SJCRH30 (cell line): ENCODE measurements at regions not wholly inside any gene's neighbourhood (a gene's known extent, or its start where the extent isn't known, plus 50 kb on each side); places are given as distances from the start of the nearest gene placed in this dataset.
A peak's percentile ranks its signal among the peaks of the same experiment; 100 is the strongest.
"Not testable (repeated sequence)": the region's sequence is repeated elsewhere in the genome, so short reads cannot be mapped to it uniquely, and the experiment has no call there.

Source experiments
- DNase-seq, 2 experiments: peaks; one replicate each; pipeline ENCODE4 v3.0.0-alpha.2; 2015 to 2020
- H3K27ac ChIP-seq: fragments of 250-450 bp; sonication (Bioruptor Pico); 2 replicates; pipeline ENCODE4 v1.5.1; 2020; ENCODE audit warnings: mild to moderate bottlenecking, moderate library complexity
- H3K27me3 ChIP-seq: fragments of 250-450 bp; sonication (Bioruptor Pico); 2 replicates; pipeline ENCODE4 v1.5.1; 2020; ENCODE audit warnings: mild to moderate bottlenecking, moderate library complexity
- H3K36me3 ChIP-seq: fragments of 250-450 bp; sonication (Bioruptor Pico); 2 replicates; pipeline ENCODE4 v1.5.1; 2020; ENCODE audit warnings: mild to moderate bottlenecking, moderate library complexity
- H3K4me1 ChIP-seq: fragments of 250-450 bp; sonication (Bioruptor Pico); 2 replicates; pipeline ENCODE4 v1.5.1; 2020; ENCODE audit warnings: mild to moderate bottlenecking, moderate library complexity
- H3K4me3 ChIP-seq: fragments of 250-450 bp; sonication (Bioruptor Pico); 2 replicates; pipeline ENCODE4 v1.5.1; 2020; ENCODE audit warnings: mild to moderate bottlenecking, moderate library complexity
- H3K9me3 ChIP-seq: fragments of 250-450 bp; sonication (Bioruptor Pico); replicated peaks from 2 replicates; pipeline ENCODE4 v1.5.1; 2020; ENCODE audit warnings: mild to moderate bottlenecking, moderate library complexity

DNA sequence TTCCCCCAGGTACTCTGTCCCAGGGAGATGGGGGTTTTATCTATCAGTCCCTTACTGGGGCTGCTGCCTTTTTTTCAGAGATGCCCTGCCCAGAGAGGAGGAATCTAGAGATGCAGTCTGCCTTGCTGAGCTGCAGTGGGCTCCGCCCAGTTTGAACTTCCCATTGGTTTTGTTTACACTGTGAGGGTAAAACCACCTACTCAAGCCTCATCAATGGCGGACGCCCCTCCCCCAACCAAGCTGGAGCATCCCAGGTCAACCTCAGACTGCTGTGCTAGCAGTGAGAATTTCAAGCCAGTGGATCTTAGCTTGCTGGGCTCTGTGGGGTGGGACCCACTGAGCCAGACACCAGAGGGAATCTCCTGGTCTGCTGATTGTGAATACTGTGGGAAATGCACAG, 191.0 kb upstream of the MAST4 start:
- H3K27me3 ChIP-seq, H3K27ac ChIP-seq, DNase-seq, H3K36me3 ChIP-seq, H3K4me3 ChIP-seq, H3K4me1 ChIP-seq, H3K9me3 ChIP-seq: not testable (repeated sequence)

DNA sequence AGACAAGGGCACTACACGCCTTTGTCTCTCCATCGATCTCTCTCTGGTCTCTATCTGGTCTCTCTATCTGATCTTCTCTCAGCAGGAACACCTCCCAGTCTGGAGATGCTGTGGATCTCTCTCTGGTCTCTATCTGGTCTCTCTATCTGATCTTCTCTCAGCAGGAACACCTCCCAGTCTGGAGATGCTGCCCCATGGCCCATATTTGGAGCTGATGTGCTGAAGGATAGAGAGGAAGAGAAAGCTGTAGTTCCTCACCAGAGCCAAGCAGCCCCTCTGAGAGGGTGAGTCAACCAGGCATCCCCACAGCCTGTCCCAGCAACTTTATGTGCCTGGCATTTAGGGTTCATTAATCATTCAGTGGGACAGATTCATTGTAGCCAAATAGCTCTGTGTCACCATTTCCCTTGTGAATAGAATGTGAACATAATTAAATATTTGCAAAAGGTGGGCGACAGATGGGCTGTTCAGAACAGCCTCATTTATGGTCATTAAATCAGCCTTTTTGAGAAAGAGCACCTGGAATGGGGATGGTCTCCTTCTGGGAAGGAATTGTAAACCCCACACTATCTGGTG, 189.3 kb upstream of the MAST4 start:
- Histone ChIP-seq H3K4me3 (no peak overlapping the region), H3K4me1 (no peaks in the 10 kb centered on the region), H3K27me3 (peaks cover 7% of the 10 kb centered on the region), H3K36me3 (no peaks in the 10 kb centered on the region), H3K27ac (no peak overlapping the region), H3K9me3 (no peaks in the 10 kb centered on the region)
- no peak for DNase-seq

DNA sequence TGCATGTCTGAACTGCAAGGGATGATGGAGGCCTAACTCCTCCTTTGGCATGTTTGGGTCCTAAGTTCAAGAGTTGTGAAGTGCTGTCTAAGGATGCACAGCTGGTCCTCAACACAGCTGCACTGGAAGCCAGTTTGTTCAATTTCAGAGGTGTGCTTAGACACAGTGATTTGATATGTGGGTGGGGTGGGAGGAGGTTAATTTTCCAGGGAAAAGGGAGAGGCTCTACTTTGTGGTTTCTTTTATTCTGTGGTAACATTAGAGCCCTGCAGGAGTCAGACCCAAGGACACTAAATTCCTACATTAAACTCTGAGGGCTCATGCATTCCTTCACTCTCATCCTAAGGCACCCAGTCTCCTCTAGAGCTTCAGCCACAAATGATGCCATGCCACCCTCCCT, 188.4 kb upstream of the MAST4 start:
- no peaks in the 10 kb centered on the region for H3K4me1 ChIP-seq
- H3K4me3 ChIP-seq = no peak overlapping the region
- no peaks in the 10 kb centered on the region for H3K9me3 ChIP-seq
- no peak for DNase-seq
- no peak overlapping the region for H3K27ac ChIP-seq
- H3K27me3 ChIP-seq = peaks cover 7% of the 10 kb centered on the region
- no peaks in the 10 kb centered on the region for H3K36me3 ChIP-seq

DNA sequence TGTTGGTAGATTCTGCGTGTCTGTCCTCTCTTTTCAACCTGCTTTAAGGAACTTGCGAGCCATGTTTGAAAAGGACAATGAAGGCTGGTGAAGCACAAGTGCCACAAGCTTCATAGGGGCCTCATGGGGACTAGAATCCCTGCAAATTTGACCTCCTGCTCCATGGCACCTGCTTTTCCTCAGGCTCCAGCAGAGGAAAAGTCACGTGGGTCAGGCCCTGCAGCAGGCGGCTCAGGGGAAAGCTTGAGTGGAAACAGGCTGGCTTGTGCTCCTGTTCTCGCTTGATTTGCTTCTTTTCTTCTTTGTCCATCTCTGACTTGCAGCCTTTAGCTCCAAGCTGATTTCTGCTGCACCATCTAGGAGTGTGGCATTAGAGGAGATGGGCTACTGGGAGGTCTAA, 187.6 kb upstream of the MAST4 start:
- Histone ChIP-seq H3K27ac (no peak overlapping the region), H3K4me3 (no peak overlapping the region), H3K36me3 (no peaks in the 10 kb centered on the region), H3K27me3 (peaks cover 7% of the 10 kb centered on the region), H3K9me3 (no peaks in the 10 kb centered on the region), H3K4me1 (no peaks in the 10 kb centered on the region)
- DNase-seq = no peak

DNA sequence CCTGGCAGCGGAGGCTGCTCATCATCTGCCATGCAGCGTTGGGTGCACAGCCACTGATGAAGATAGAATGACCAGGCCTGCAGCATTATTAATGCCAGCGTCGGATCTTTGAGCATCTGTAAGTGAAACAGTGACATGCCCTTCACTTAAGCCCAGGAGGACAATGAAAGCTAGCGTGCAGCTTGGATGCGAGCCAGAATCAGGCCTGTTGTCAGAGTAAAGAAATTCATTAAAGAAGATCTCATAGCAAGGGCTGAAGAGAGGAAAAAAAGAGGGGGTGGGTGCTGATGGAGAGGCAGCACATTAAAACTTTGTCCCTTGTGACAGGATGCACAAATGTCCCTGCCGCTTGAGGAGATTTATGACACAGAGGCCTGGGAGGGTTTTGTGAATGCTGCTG, 186.1 kb upstream of the MAST4 start:
- peaks cover 10% of the 10 kb centered on the region for H3K27me3 ChIP-seq
- H3K9me3 ChIP-seq = no peaks in the 10 kb centered on the region
- no peak overlapping the region for H3K4me3 ChIP-seq
- no peaks in the 10 kb centered on the region for H3K36me3 ChIP-seq
- no peaks in the 10 kb centered on the region for H3K4me1 ChIP-seq
- no peak for DNase-seq
- H3K27ac ChIP-seq = no peak overlapping the region

DNA sequence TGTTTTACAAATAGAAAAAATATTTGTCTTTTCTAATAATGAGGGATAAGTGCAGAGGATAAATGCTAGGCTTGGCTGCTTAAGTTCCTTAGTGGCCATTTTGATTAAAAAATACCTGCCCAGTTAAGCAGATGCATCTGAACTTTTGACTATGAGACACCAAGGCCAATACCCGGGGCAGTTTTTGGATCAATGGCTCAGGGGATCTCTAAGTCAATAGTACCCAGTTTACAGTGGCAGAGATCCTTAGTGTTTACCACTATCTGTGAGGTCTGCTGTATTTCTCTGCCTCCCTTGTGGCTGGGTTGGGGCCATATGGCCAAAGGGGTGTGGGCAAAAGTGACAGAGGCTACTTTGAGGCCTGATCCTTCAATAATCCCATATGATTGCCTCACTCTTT, 184.5 kb upstream of the MAST4 start:
- no peak overlapping the region for H3K4me3 ChIP-seq
- H3K36me3 ChIP-seq = no peaks in the 10 kb centered on the region
- no peak for DNase-seq
- H3K27ac ChIP-seq = no peak overlapping the region
- peaks cover 10% of the 10 kb centered on the region for H3K27me3 ChIP-seq
- no peaks in the 10 kb centered on the region for H3K4me1 ChIP-seq
- no peaks in the 10 kb centered on the region for H3K9me3 ChIP-seq

DNA sequence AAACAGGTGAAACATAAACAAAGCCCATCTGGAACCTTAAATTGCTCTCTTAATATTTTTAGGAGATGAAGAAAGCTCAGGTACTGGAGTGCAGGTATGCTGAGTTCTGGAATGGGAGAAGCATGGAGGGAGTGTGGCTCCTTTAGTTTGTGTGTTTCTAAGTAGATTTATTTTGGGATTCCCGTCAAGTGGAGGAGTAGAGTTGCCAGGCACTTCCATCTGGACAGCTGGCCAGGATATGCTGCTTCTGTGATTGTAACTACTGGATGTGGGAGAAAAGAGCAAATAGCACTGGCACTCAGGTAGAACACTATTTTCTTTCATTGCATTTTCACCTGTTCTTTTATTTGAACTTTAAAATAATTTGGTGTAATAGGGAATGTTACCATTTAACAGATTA, 182.3 kb upstream of the MAST4 start:
- Histone ChIP-seq H3K36me3 (no peaks in the 10 kb centered on the region), H3K9me3 (no peaks in the 10 kb centered on the region), H3K27ac (no peak overlapping the region), H3K4me1 (no peaks in the 10 kb centered on the region), H3K4me3 (no peak overlapping the region), H3K27me3 (peaks cover 9% of the 10 kb centered on the region)
- no peak for DNase-seq

DNA sequence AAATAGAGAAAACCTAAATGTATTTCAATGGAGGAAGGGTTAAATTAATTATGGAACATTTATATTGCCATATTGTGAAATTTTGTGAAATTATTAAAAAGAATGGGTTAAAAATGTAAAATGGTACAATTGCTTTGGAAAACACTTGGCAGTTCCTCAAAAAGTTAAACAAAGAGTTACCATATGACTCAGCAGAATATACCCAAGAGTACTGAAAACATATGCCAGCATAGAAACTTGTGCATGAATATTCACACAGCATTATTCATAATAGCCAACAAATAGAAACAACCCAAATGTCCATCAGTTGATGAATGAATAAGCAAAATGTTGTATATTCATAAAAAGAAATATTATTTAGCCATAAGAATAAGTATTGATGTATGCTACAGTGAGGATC, 181.0 kb upstream of the MAST4 start:
- no peak for DNase-seq
- Histone ChIP-seq H3K9me3 (no peaks in the 10 kb centered on the region), H3K27ac (no peak overlapping the region), H3K4me1 (no peaks in the 10 kb centered on the region), H3K36me3 (no peaks in the 10 kb centered on the region), H3K27me3 (0 out of 2 replicates have a peak, but pooled peaks cover 2% of the 10 kb centered on the region), H3K4me3 (no peak overlapping the region)

DNA sequence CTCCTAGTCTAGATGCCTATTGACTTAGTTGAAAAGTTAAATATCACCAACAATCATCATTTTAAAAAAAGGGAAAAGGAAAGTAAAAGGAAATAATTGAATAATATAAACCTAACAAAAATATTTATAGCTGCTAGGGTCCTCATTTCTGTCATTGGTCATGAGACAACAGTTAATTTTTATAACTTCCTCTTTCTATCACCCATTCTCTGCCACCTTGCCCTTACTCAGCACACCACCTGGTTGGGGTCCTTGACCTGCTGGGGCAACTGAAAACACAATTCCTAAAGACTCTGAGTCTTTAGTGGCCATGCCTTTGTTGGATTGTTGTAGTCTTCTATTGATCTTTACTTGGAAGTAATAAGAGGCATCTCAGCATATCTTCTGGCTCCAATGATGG, 179.5 kb upstream of the MAST4 start:
- DNase-seq = no peak
- 0 out of 2 replicates have a peak, but pooled peaks cover 2% of the 10 kb centered on the region for H3K27me3 ChIP-seq
- no peaks in the 10 kb centered on the region for H3K36me3 ChIP-seq
- H3K4me1 ChIP-seq = no peaks in the 10 kb centered on the region
- no peak overlapping the region for H3K27ac ChIP-seq
- H3K9me3 ChIP-seq = no peaks in the 10 kb centered on the region
- H3K4me3 ChIP-seq = no peak overlapping the region

DNA sequence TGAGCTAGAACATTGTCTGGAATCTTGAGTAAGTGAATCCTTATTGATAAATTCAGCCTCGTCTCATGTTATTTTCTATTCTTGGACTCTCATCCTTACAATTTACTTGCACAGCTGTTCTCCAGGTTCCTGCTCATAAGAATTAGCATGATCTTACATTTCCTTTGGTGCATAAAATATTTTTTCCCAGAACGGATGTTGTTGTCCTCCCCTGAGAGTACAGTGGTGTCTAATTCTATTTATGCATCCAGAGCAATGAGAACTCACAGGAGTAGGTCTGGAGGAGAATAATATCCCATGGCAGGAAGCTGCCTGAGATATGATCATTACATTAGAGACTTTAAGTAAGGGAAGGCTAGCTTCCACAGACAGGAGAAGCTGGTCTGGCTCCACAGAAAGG, 178.4 kb upstream of the MAST4 start:
- Histone ChIP-seq H3K27me3 (0 out of 2 replicates have a peak, but pooled peaks cover 2% of the 10 kb centered on the region), H3K4me1 (no peaks in the 10 kb centered on the region), H3K9me3 (no peaks in the 10 kb centered on the region), H3K36me3 (no peaks in the 10 kb centered on the region), H3K27ac (no peak overlapping the region), H3K4me3 (no peak overlapping the region)
- DNase-seq = no peak

DNA sequence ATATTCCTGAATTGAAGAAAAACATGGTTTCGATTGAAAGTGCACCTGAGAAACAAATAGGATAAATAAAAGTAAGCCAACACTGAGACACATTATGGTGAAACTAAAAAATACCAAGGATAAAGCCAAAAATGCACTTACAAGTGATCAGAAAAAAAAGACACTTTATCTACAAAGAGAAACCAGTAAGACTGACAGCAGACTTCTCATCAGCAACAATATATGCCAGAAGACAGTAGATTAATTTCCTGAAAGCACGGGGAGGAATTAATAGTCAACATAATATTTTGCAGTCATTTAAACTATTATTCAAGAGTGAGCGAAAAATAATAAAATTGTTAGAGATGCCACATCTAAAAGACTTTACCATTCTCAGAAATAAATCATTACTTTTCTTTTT, 172.7 kb upstream of the MAST4 start:
- H3K4me1 ChIP-seq = no peaks in the 10 kb centered on the region
- no peaks in the 10 kb centered on the region for H3K27me3 ChIP-seq
- DNase-seq = no peak
- no peak overlapping the region for H3K27ac ChIP-seq
- no peaks in the 10 kb centered on the region for H3K36me3 ChIP-seq
- no peaks in the 10 kb centered on the region for H3K9me3 ChIP-seq
- no peak overlapping the region for H3K4me3 ChIP-seq

DNA sequence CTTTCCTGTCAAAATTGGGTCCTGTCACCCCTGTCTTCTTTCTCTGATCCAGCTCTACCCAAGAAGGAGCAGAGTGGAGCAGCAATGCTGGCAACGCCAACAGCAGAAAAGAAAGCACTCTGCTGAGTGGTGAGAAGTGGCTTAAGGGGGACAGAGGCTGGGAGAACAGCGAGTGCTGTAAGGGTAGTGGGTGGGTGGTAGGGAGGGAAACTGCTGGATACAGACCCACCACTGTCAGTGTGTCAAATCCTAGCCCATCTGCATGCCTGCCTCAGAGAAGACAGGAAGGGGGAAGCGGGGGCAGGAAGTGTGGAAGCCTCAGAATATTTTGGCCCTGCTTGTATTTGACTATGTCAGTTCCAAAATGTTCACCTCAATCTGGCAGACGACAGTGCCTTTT, 170.4 kb upstream of the MAST4 start:
- Histone ChIP-seq H3K9me3 (no peaks in the 10 kb centered on the region), H3K36me3 (no peaks in the 10 kb centered on the region), H3K27me3 (no peaks in the 10 kb centered on the region), H3K27ac (no peak overlapping the region), H3K4me1 (no peaks in the 10 kb centered on the region), H3K4me3 (no peak overlapping the region)
- no peak for DNase-seq

DNA sequence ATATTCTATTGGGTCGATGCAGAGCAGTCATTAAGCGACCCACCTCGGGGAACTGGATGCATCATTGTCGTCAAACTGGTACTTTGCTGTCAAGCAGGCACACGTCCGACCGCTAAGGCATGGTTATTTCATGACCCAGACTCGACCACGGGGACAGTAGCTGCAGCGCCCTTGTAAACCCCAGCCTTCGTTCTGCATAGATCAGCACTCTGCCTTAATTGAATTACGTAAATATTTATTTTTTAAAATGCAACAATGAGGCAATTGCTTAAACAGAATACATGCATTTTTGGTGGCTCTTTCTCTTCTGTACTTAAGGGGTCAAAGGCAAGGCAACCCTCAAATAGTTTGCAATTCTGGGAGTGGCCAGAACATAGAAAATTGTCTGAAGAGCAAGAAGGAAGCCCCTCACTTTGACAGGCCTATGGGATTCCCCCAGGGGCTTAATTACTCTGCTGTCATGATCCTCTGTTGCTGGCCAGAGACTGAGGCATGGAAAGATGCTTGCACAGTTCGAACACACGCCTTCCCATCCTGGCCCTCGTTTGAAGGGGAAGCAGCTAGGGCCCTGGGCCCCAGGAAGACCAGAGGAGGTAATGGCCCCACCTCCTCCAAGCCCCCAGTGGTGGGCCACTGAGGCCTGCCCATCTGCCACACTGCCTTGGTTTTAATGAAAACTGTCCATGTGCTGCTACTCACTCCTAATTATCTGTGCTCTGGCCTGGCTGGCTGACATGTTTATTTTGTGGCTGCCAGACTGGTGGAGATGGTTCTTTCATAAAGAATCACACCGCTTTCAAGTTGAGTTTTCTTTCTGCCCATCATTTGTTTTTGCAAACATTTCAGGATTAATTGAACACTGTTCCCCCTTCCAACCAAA, 169.7 kb upstream of the MAST4 start:
- Histone ChIP-seq H3K9me3 (no peaks in the 10 kb centered on the region), H3K4me1 (no peaks in the 10 kb centered on the region), H3K27me3 (no peaks in the 10 kb centered on the region), H3K4me3 (no peak overlapping the region), H3K27ac (no peak overlapping the region), H3K36me3 (no peaks in the 10 kb centered on the region)
- no peak for DNase-seq

DNA sequence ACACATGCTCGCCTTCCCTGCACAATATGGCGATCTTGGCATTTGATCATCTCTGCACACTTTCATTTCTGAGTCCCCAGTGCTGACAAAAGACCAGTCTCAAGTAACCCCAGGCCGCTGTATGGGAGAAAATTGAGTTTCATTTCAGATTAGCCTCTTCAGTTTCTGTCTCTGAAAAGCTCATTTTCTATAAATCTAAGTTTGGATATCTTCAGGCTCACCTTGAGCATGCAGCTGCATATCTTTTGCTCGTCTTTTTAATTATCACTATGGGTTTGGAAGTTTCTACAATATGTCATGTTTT, 169.1 kb upstream of the MAST4 start:
- Histone ChIP-seq H3K36me3 (no peaks in the 10 kb centered on the region), H3K4me3 (no peak overlapping the region), H3K9me3 (no peaks in the 10 kb centered on the region), H3K4me1 (no peaks in the 10 kb centered on the region), H3K27ac (no peak overlapping the region), H3K27me3 (no peaks in the 10 kb centered on the region)
- DNase-seq = no peak

DNA sequence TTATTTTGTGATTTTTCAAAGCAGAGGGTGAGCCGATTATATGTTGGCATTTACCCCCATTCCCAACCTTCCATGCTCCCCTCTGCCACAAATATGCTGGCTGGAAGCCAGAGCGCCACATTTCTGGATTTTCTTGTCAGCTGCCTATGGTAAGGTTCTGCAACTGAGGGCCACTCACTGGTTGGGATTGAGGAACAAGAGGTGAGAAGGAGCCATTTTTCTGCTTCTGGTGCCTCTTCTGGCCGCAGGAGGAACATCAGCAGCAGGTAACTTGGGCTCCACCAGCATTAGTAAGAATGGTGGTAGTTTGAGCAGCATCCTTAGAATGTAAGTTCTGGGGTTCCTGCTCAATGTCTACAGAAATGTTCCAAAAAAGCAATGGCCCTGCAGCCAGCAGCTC, 159.5 kb upstream of the MAST4 start:
- DNase-seq = peak; percentile 2 to 13
- Histone ChIP-seq H3K27ac (no peak overlapping the region), H3K36me3 (no peaks in the 10 kb centered on the region), H3K4me1 (no peaks in the 10 kb centered on the region), H3K27me3 (no peaks in the 10 kb centered on the region), H3K4me3 (no peak overlapping the region), H3K9me3 (no peaks in the 10 kb centered on the region)

DNA sequence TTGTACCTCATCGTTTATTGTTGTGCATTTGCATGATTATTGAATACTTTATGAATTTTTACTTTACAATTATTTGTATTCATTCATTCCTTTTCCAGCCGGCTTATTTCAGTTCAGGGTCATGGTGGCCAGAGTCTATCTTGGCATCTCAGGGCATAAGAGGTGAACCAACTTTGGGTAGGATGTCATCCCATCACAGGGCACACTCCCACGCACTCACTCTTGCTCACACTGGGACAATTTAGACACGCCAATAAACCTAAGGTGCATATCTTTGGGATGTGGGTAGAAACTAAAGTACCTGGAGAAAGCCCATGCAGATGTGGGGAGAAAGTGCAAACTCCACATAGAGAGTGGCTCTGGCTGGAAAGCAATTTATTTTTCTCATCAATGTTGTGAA, 158.1 kb upstream of the MAST4 start:
- DNase-seq = no peak
- Histone ChIP-seq H3K36me3 (no peaks in the 10 kb centered on the region; the same call in 1 of the 2 replicates), H3K9me3 (no peaks in the 10 kb centered on the region), H3K27ac (no peak overlapping the region), H3K27me3 (no peaks in the 10 kb centered on the region), H3K4me1 (no peaks in the 10 kb centered on the region), H3K4me3 (no peak overlapping the region)
